ENCODE measurements at regions not wholly inside any gene's neighbourhood (a gene's known extent, or its start where the extent isn't known, plus 50 kb on each side); places are given as distances from the start of the nearest gene placed in this dataset.

DNA sequence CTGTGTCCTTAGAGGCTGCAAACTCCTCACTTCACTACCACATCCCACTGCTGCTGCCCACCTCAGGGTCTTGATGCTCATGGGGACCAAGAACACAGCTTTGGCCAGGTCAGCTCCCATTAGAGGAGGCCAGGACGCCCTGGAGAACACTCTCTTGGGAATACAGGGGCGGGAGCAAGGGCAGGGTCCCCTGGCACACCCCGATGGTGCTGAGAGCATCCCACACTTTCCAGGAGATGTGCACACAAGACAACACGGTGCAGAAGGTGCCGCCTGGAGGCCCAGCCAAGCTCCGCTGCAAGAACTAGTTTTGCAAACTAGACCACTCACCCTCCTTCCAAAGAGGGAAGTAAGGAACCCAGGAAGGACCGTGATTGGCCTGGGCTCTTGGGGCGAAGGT is 304.4 kb upstream of the SALL3 start:
- TF ChIP-seq POLR2A (IDR thresholded peaks at IDR 0.05; ENCODE audit: low read length), result no peak
- no peak for TF ChIP-seq GATA1 (IDR thresholded peaks at IDR 0.05; ENCODE audit: low read depth, low read length)

Measured in erythroblast (primary cell).